GM21528 (cell line): ENCODE measurements at regions not wholly inside any gene's neighbourhood (a gene's known extent, or its start where the extent isn't known, plus 50 kb on each side); places are given as distances from the start of the nearest gene placed in this dataset.

ENCODE experiments used
- ATAC-seq: cut with Tn5 transposase; IDR thresholded peaks from one replicate; pipeline ENCODE4 v1.9.1; 2021; ENCODE audit warnings: mild to moderate bottlenecking, moderate library complexity; ENCODE audit not compliant: unreplicated experiment, low FRiP score

- no peak for ATAC-seq
Observed at GRCh38 chr10:78830062-78830975, 238.4 kb upstream of the ZMIZ1 start.

GRCh38 chr10:78830976-78831375, 237.8 kb upstream of the ZMIZ1 start:
- ATAC-seq, result no peak

GRCh38 chr10:78831461-78831860, 237.3 kb upstream of the ZMIZ1 start:
- no peak for ATAC-seq

GRCh38 chr10:78832281-78832680, 236.5 kb upstream of the ZMIZ1 start:
- ATAC-seq, result no peak

- ATAC-seq, result no peak
Observed at GRCh38 chr10:78838141-78838657, 230.6 kb upstream of the ZMIZ1 start.

GRCh38 chr10:78843495-78843894, 225.3 kb upstream of the ZMIZ1 start:
- no peak for ATAC-seq

GRCh38 chr10:78844960-78845607, 223.7 kb upstream of the ZMIZ1 start:
- no peak for ATAC-seq

- no peak for ATAC-seq
Observed at GRCh38 chr10:78846071-78846470, 222.7 kb upstream of the ZMIZ1 start.

GRCh38 chr10:78846760-78847159, 222.0 kb upstream of the ZMIZ1 start:
- ATAC-seq, result no peak

GRCh38 chr10:78847485-78847884, 221.3 kb upstream of the ZMIZ1 start:
- no peak for ATAC-seq

GRCh38 chr10:78849115-78849514, 219.7 kb upstream of the ZMIZ1 start:
- ATAC-seq, result no peak

- ATAC-seq, result no peak
Observed at GRCh38 chr10:78849731-78850130, 219.0 kb upstream of the ZMIZ1 start.

GRCh38 chr10:78850644-78851435, 217.9 kb upstream of the ZMIZ1 start:
- no peak for ATAC-seq

GRCh38 chr10:78851647-78852046, 217.1 kb upstream of the ZMIZ1 start:
- no peak for ATAC-seq

- ATAC-seq, result no peak
Observed at GRCh38 chr10:78852466-78853240, 216.1 kb upstream of the ZMIZ1 start.

- ATAC-seq, result no peak
Observed at GRCh38 chr10:78853864-78854263, 214.9 kb upstream of the ZMIZ1 start.

- ATAC-seq, result no peak
Observed at GRCh38 chr10:78856421-78856820, 212.3 kb upstream of the ZMIZ1 start.

GRCh38 chr10:78857193-78857592, 211.6 kb upstream of the ZMIZ1 start:
- ATAC-seq, result no peak

GRCh38 chr10:78859266-78859665, 209.5 kb upstream of the ZMIZ1 start:
- ATAC-seq, result no peak

- ATAC-seq, result no peak
Observed at GRCh38 chr10:78859769-78860168, 209.0 kb upstream of the ZMIZ1 start.
